Neuronal stem cell (in vitro differentiated cells): ENCODE measurements at regions not wholly inside any gene's neighbourhood (a gene's known extent, or its start where the extent isn't known, plus 50 kb on each side); places are given as distances from the start of the nearest gene placed in this dataset.

Source experiments
- DNase-seq: peaks from one replicate; pipeline ENCODE4 v3.0.0-alpha.2; 2013; ENCODE audit warnings: low spot score
- H2AFZ ChIP-seq: one replicate; pipeline ENCODE4 v1.6.1; 2013; ENCODE audit warnings: mild to moderate bottlenecking, low read length, inconsistent platforms
- H2AK5ac ChIP-seq: 2 replicates; pipeline ENCODE4 v1.6.1; 2013; ENCODE audit warnings: low read depth, mild to moderate bottlenecking, inconsistent platforms, low read length, moderate library complexity, mixed read lengths
- H2BK120ac ChIP-seq: 2 replicates; pipeline ENCODE4 v1.6.1; 2013; ENCODE audit warnings: low read depth, mild to moderate bottlenecking, inconsistent platforms, low read length, moderate library complexity, mixed read lengths
- H2BK12ac ChIP-seq: one replicate; pipeline ENCODE4 v1.6.1; 2013; ENCODE audit warnings: low read length, inconsistent platforms
- H2BK15ac ChIP-seq: 2 replicates; pipeline ENCODE4 v1.6.1; 2013; ENCODE audit warnings: mild to moderate bottlenecking, low read length, inconsistent platforms, mixed read lengths
- H2BK5ac ChIP-seq: one replicate; pipeline ENCODE4 v1.6.1; 2013; ENCODE audit warnings: inconsistent platforms, mild to moderate bottlenecking, low read length, moderate library complexity
- H3K14ac ChIP-seq: one replicate; pipeline ENCODE4 v1.6.1; 2013; ENCODE audit warnings: low read length, inconsistent platforms
- H3K18ac ChIP-seq: 2 replicates; pipeline ENCODE4 v1.6.1; 2013; ENCODE audit warnings: low read length, inconsistent platforms
- H3K23ac ChIP-seq: 2 replicates; pipeline ENCODE4 v1.6.1; 2013; ENCODE audit warnings: low read depth, mild to moderate bottlenecking, mixed read lengths, low read length, inconsistent platforms; ENCODE audit not compliant: poor library complexity
- H3K27ac ChIP-seq: replicated peaks from 3 replicates; pipeline ENCODE4 v1.5.1; 2013; ENCODE audit warnings: low read length, inconsistent platforms
- H3K27me3 ChIP-seq, 3 experiments: 2 replicates each; pipeline ENCODE4 v1.6.1; 2013; ENCODE audit warnings: low read length in 3 of 3, mild to moderate bottlenecking in 2 of 3, inconsistent platforms in 1 of 3, low read depth in 1 of 3, mixed read lengths in 1 of 3, moderate library complexity in 1 of 3; ENCODE audit not compliant: control insufficient read depth in 3 of 3, insufficient read depth in 3 of 3
- H3K36me3 ChIP-seq, 2 donors: replicated peaks in 1 of 2; 2 replicates each; pipeline ENCODE4 v1.6.1; 2013; ENCODE audit warnings: low read length in 2 of 2; ENCODE audit not compliant: control insufficient read depth in 2 of 2, insufficient read depth in 2 of 2
- H3K4ac ChIP-seq: 2 replicates; pipeline ENCODE4 v1.6.1; 2013; ENCODE audit warnings: inconsistent platforms, mild to moderate bottlenecking, low read length, moderate library complexity
- H3K4me1 ChIP-seq, 2 donors: 1 replicate in 1 of 2; 2 replicates in 1 of 2; pipeline ENCODE4 v1.6.1; 2013; ENCODE audit warnings: low read length in 2 of 2, low read depth in 1 of 2; ENCODE audit not compliant: control insufficient read depth in 2 of 2, insufficient read depth in 1 of 2
- H3K4me2 ChIP-seq: one replicate; pipeline ENCODE4 v1.6.1; 2013; ENCODE audit warnings: mild to moderate bottlenecking, low read length, inconsistent platforms; ENCODE audit not compliant: insufficient read depth, poor library complexity, severe bottlenecking
- H3K4me3 ChIP-seq, 2 donors: 2 replicates each; pipeline ENCODE4 v1.5.1; 2013; ENCODE audit warnings: low read length in 2 of 2, mild to moderate bottlenecking in 2 of 2, inconsistent platforms in 1 of 2, moderate library complexity in 1 of 2
- H3K79me1 ChIP-seq: one replicate; pipeline ENCODE4 v1.6.1; 2013; ENCODE audit warnings: low read depth, mild to moderate bottlenecking, inconsistent platforms, low read length, moderate library complexity
- H3K9ac ChIP-seq: one replicate; pipeline ENCODE4 v1.6.1; 2013; ENCODE audit warnings: mild to moderate bottlenecking, low read depth, low read length, inconsistent platforms; ENCODE audit not compliant: poor library complexity
- H3K9me3 ChIP-seq, 2 donors: replicated peaks in 1 of 2; 2 replicates each; pipeline versions ENCODE3 to v1.6.1; 2013; ENCODE audit warnings: low read length in 2 of 2, mild to moderate bottlenecking in 2 of 2, inconsistent platforms in 1 of 2, low read depth in 1 of 2, mixed read lengths in 1 of 2, moderate library complexity in 1 of 2; ENCODE audit not compliant: control insufficient read depth in 2 of 2, insufficient read depth in 1 of 2
- H4K8ac ChIP-seq: one replicate; pipeline ENCODE4 v1.6.1; 2013; ENCODE audit warnings: low read depth, mild to moderate bottlenecking, inconsistent platforms, low read length, moderate library complexity
- H4K91ac ChIP-seq: one replicate; pipeline ENCODE4 v1.6.1; 2013; ENCODE audit warnings: low read length, low read depth, mild to moderate bottlenecking, inconsistent platforms; ENCODE audit not compliant: poor library complexity
- WGBS, 2 donors: extraction: QIAGEN DNeasy Blood & Tissue Kit; methylation state at CpG; one replicate each; pipeline ENCODE4 v1.1.7; 2013; ENCODE audit warnings: missing lambda C conversion rate in 2 of 2, mixed read lengths in 1 of 2; ENCODE audit not compliant: insufficient read length in 2 of 2, insufficient replicate concordance in 1 of 2; ENCODE audit errors: extremely low coverage in 2 of 2; 5-methylcytosine and 5-hydroxymethylcytosine counted together

DNA sequence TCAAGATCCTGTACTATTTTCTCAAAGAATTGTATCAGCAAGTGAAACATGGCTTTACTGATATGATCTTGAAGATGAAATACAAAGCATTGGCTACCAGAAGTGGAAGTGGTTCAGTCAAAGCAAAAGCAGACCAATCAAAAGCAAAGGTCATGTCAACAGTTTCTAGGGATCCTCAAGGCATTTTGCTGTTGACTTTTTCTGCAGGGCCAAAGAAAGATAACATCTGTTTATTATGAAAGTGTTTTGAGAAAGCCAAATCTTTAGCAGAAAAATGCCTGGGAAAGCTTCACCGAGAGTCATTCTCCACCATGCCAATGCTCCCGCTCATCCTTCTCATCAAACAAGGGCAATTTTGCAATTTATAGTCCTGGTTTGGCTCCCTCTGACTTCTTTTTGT, 90.3 kb upstream of the ACO1 start:
- H3K4me3 ChIP-seq: no peak overlapping the region
- WGBS, 2 donors: no CpG with 5 or more reads among the region's 2 CpGs
- no peak overlapping the region for H3K4ac ChIP-seq
- H2BK12ac ChIP-seq: no peak overlapping the region
- H2BK15ac ChIP-seq: no peak overlapping the region
- H2BK5ac ChIP-seq: no peak overlapping the region
- H3K18ac ChIP-seq: no peak overlapping the region
- no peak overlapping the region for H2AFZ ChIP-seq
- no peaks in the 10 kb centered on the region for H3K9me3 ChIP-seq
- no peak for DNase-seq
- H3K27me3 ChIP-seq: no peaks in the 10 kb centered on the region
- no peak overlapping the region for H3K27ac ChIP-seq
- no peak overlapping the region for H2AK5ac ChIP-seq
- no peak overlapping the region for H4K91ac ChIP-seq
- H3K23ac ChIP-seq: no peak overlapping the region
- no peak overlapping the region for H3K9ac ChIP-seq
- H3K4me2 ChIP-seq: no peak overlapping the region
- H3K36me3 ChIP-seq: no peaks in the 10 kb centered on the region
- no peaks in the 10 kb centered on the region for H3K79me1 ChIP-seq
- H4K8ac ChIP-seq: no peak overlapping the region
- no peak overlapping the region for H2BK120ac ChIP-seq
- H3K14ac ChIP-seq: no peak overlapping the region
- H3K4me1 ChIP-seq: no peaks in the 10 kb centered on the region

DNA sequence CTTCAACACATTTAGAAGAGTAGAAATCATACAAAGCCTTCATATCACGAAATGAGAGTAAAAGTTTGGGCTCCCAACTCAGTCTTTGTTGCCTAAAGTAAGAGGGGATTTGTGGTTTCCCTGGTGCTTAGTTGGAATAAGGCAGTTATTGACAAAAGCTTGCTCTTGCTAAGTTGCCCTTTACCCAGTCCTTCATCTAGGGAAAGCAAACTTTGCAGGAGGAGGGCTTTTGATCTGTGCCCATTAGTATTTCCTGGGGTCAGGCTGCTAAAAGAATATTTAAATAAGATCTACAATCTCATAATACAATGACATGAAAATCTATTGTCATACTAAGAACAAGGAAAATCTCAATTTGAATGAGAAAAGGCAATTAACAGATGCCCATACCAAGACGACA, 84.1 kb upstream of the ACO1 start:
- no peaks in the 10 kb centered on the region for H3K4me1 ChIP-seq
- no peak overlapping the region for H3K23ac ChIP-seq
- no peak overlapping the region for H2AK5ac ChIP-seq
- H3K36me3 ChIP-seq: no peaks in the 10 kb centered on the region
- DNase-seq: no peak
- no peak overlapping the region for H3K4me2 ChIP-seq
- no peaks in the 10 kb centered on the region for H3K79me1 ChIP-seq
- no peaks in the 10 kb centered on the region for H3K9me3 ChIP-seq
- no peak overlapping the region for H2BK5ac ChIP-seq
- H3K9ac ChIP-seq: no peak overlapping the region
- H4K91ac ChIP-seq: no peak overlapping the region
- no peak overlapping the region for H2BK12ac ChIP-seq
- no peak overlapping the region for H4K8ac ChIP-seq
- no peak overlapping the region for H3K27ac ChIP-seq
- H3K14ac ChIP-seq: no peak overlapping the region
- H2BK120ac ChIP-seq: no peak overlapping the region
- H2BK15ac ChIP-seq: no peak overlapping the region
- no peak overlapping the region for H3K4ac ChIP-seq
- no peaks in the 10 kb centered on the region for H3K27me3 ChIP-seq
- WGBS, 2 donors: no CpG with 5 or more reads among the region's 2 CpGs
- no peak overlapping the region for H2AFZ ChIP-seq
- H3K18ac ChIP-seq: no peak overlapping the region
- H3K4me3 ChIP-seq: no peak overlapping the region

GRCh38 chr9:32304495-32304894, 79.9 kb upstream of the ACO1 start:
- DNase-seq: no peak
- no peak overlapping the region for H2AFZ ChIP-seq
- H3K18ac ChIP-seq: no peak overlapping the region
- no peak overlapping the region for H4K8ac ChIP-seq
- no peak overlapping the region for H3K23ac ChIP-seq
- H3K27ac ChIP-seq: no peak overlapping the region
- H3K14ac ChIP-seq: no peak overlapping the region
- no peaks in the 10 kb centered on the region for H3K27me3 ChIP-seq
- H3K79me1 ChIP-seq: no peaks in the 10 kb centered on the region
- H3K4me2 ChIP-seq: no peak overlapping the region
- no peak overlapping the region for H3K4ac ChIP-seq
- H3K36me3 ChIP-seq: no peaks in the 10 kb centered on the region
- H2BK120ac ChIP-seq: no peak overlapping the region
- no peak overlapping the region for H2AK5ac ChIP-seq
- H3K4me1 ChIP-seq: no peaks in the 10 kb centered on the region
- H2BK12ac ChIP-seq: no peak overlapping the region
- no peak overlapping the region for H4K91ac ChIP-seq
- H2BK5ac ChIP-seq: no peak overlapping the region
- no peaks in the 10 kb centered on the region for H3K9me3 ChIP-seq
- no CpG with 5 or more reads among the region's 1 CpG for WGBS, 2 donors
- no peak overlapping the region for H3K9ac ChIP-seq
- no peak overlapping the region for H2BK15ac ChIP-seq
- no peak overlapping the region for H3K4me3 ChIP-seq

GRCh38 chr9:32306006-32306405, 78.4 kb upstream of the ACO1 start:
- H3K4me1 ChIP-seq: no peaks in the 10 kb centered on the region
- no peak overlapping the region for H4K91ac ChIP-seq
- H2BK15ac ChIP-seq: no peak overlapping the region
- H3K4me3 ChIP-seq: no peak overlapping the region
- no peak overlapping the region for H2BK5ac ChIP-seq
- H3K4ac ChIP-seq: no peak overlapping the region
- no peak overlapping the region for H2AFZ ChIP-seq
- no peak overlapping the region for H3K23ac ChIP-seq
- H2AK5ac ChIP-seq: no peak overlapping the region
- no peak overlapping the region for H3K18ac ChIP-seq
- no peak overlapping the region for H2BK12ac ChIP-seq
- no peak overlapping the region for H4K8ac ChIP-seq
- no peak for DNase-seq
- no peak overlapping the region for H2BK120ac ChIP-seq
- no peak overlapping the region for H3K9ac ChIP-seq
- no peaks in the 10 kb centered on the region for H3K9me3 ChIP-seq
- H3K27ac ChIP-seq: no peak overlapping the region
- H3K14ac ChIP-seq: no peak overlapping the region
- H3K4me2 ChIP-seq: no peak overlapping the region
- no peaks in the 10 kb centered on the region for H3K36me3 ChIP-seq
- no peaks in the 10 kb centered on the region for H3K79me1 ChIP-seq
- H3K27me3 ChIP-seq: no peaks in the 10 kb centered on the region
